H1 (cell line): ENCODE measurements at regions not wholly inside any gene's neighbourhood (a gene's known extent, or its start where the extent isn't known, plus 50 kb on each side); places are given as distances from the start of the nearest gene placed in this dataset.

Experiments
- CTCF ChIA-PET: fragments of 300-600 bp; sonication (Branson Sonifier 250); formaldehyde crosslinking; loops from one replicate; lab custom pipeline; 2021; ENCODE audit not compliant: partially characterized antibody; lab: Charles Lee
- POLR2A ChIA-PET: fragments of 300-600 bp; sonication (Branson Sonifier 250); formaldehyde crosslinking; loops from one replicate; lab custom pipeline; 2021; ENCODE audit warnings: inconsistent platforms; ENCODE audit not compliant: partially characterized antibody; lab: Charles Lee
- DNase-seq, 2 experiments: peaks; one replicate each; pipeline versions ENCODE4 v3.0.0 to v3.0.0-alpha.2; 2010 to 2022; ENCODE audit warnings: low spot score in 2 of 2, low read depth in 1 of 2, mixed read lengths in 1 of 2
- FAIRE-seq: peaks from 2 replicates; lab custom pipeline; 2011; peaks lifted over from hg19 to GRCh38; lab: Jason Lieb, UNC
- H2AFZ ChIP-seq: 2 replicates; pipeline ENCODE4 v1.8.1; 2012; ENCODE audit warnings: low read length, inconsistent platforms
- H2AK5ac ChIP-seq: 2 replicates; pipeline ENCODE4 v1.6.1; 2013; ENCODE audit warnings: low read depth, low read length
- H2BK120ac ChIP-seq: replicated peaks from 2 replicates; pipeline ENCODE3; 2013; ENCODE audit warnings: low read depth, low read length, inconsistent platforms
- H2BK12ac ChIP-seq: 2 replicates; pipeline ENCODE4 v1.6.1; 2013; ENCODE audit warnings: low read depth, low read length
- H2BK15ac ChIP-seq: 2 replicates; pipeline ENCODE4 v1.6.1; 2013; ENCODE audit warnings: low read length
- H2BK20ac ChIP-seq: 2 replicates; pipeline ENCODE4 v1.6.1; 2013; ENCODE audit warnings: low read length
- H2BK5ac ChIP-seq: 2 replicates; pipeline ENCODE4 v1.6.1; 2013; ENCODE audit warnings: low read depth, low read length
- H3K14ac ChIP-seq: 2 replicates; pipeline ENCODE4 v1.6.1; 2013; ENCODE audit warnings: inconsistent platforms; ENCODE audit not compliant: insufficient read length
- H3K18ac ChIP-seq: 2 replicates; pipeline ENCODE4 v1.6.1; 2013; ENCODE audit warnings: low read length; ENCODE audit errors: extremely low read depth
- H3K23ac ChIP-seq: 2 replicates; pipeline ENCODE4 v1.6.1; 2013; ENCODE audit warnings: inconsistent platforms; ENCODE audit not compliant: insufficient read length
- H3K23me2 ChIP-seq: 2 replicates; pipeline ENCODE4 v1.6.1; 2013; ENCODE audit warnings: low read depth, low read length
- H3K27ac ChIP-seq: 2 replicates; pipeline ENCODE4 v1.6.1; 2011; ENCODE audit warnings: low read depth, low read length, inconsistent platforms
- H3K27me3 ChIP-seq, 4 experiments: replicated peaks in 1 of 4; 1 replicate in 1 of 4; 2 replicates in 3 of 4; pipeline versions ENCODE4 v1.6.1 to v1.8.1; 2011 to 2013; ENCODE audit warnings: low read length in 3 of 4, mild to moderate bottlenecking in 3 of 4, inconsistent platforms in 2 of 4, mixed read lengths in 2 of 4, moderate library complexity in 1 of 4; ENCODE audit not compliant: control insufficient read depth in 3 of 4, insufficient read depth in 3 of 4; ENCODE audit errors: extremely low read depth in 1 of 4
- H3K36me3 ChIP-seq, 4 experiments: 2 replicates each; pipeline versions ENCODE4 v1.6.1 to v1.8.1; 2011 to 2013; ENCODE audit warnings: mild to moderate bottlenecking in 4 of 4, low read length in 3 of 4, moderate library complexity in 2 of 4, control low read depth in 1 of 4, inconsistent platforms in 1 of 4; ENCODE audit not compliant: insufficient read depth in 4 of 4, control insufficient read depth in 2 of 4
- H3K4ac ChIP-seq: replicated peaks from 2 replicates; pipeline ENCODE3; 2013; ENCODE audit warnings: low read length, low read depth, mixed read lengths, inconsistent platforms; ENCODE audit not compliant: insufficient read length
- H3K4me1 ChIP-seq, 4 experiments: replicated peaks in 1 of 4; 1 replicate in 1 of 4; 2 replicates in 3 of 4; pipeline versions ENCODE4 v1.6.1 to v1.8.1; 2011 to 2013; ENCODE audit warnings: low read length in 3 of 4, inconsistent platforms in 2 of 4, mixed read lengths in 1 of 4; ENCODE audit not compliant: insufficient read depth in 4 of 4, control insufficient read depth in 3 of 4
- H3K4me2 ChIP-seq, 2 experiments: 2 replicates each; pipeline versions ENCODE4 v1.6.1 to v1.8.1; 2011 to 2013; ENCODE audit warnings: low read depth in 2 of 2, low read length in 2 of 2, control low read depth in 1 of 2, inconsistent platforms in 1 of 2, mild to moderate bottlenecking in 1 of 2; ENCODE audit not compliant: insufficient read depth in 1 of 2
- H3K4me3 ChIP-seq, 4 experiments: fragments of 200-600, 300-600 bp in 1 of 4; sonication (generic), shearing (Covaris generic), sonication (Bioruptor Twin) in 1 of 4; 2 replicates each; pipeline versions ENCODE4 v1.5.1 to v1.8.1; 2011 to 2016; ENCODE audit warnings: low read length in 4 of 4, low read depth in 3 of 4, control low read depth in 2 of 4, inconsistent platforms in 2 of 4, mild to moderate bottlenecking in 2 of 4, mixed read lengths in 1 of 4, moderate library complexity in 1 of 4; ENCODE audit not compliant: insufficient read depth in 2 of 4; ENCODE audit errors: extremely low read depth in 1 of 4
- H3K56ac ChIP-seq: replicated peaks from 2 replicates; pipeline ENCODE3; 2013; ENCODE audit warnings: low read depth, mild to moderate bottlenecking, mixed read lengths, low read length, inconsistent platforms; ENCODE audit not compliant: insufficient read length
- H3K79me1 ChIP-seq: 2 replicates; pipeline ENCODE4 v1.6.1; 2013; ENCODE audit warnings: low read depth, low read length, control low read depth
- H3K79me2 ChIP-seq, 2 experiments: 2 replicates each; pipeline versions ENCODE4 v1.6.1 to v1.8.1; 2012 to 2013; ENCODE audit warnings: low read length in 2 of 2, mild to moderate bottlenecking in 2 of 2, inconsistent platforms in 1 of 2; ENCODE audit not compliant: insufficient read depth in 2 of 2, control insufficient read depth in 1 of 2
- H3K9ac ChIP-seq, 4 experiments: replicated peaks in 1 of 4; 1 replicate in 1 of 4; 2 replicates in 3 of 4; pipeline versions ENCODE4 v1.6.1 to v1.8.1; 2011 to 2013; ENCODE audit warnings: low read depth in 3 of 4, low read length in 3 of 4, control low read depth in 2 of 4, mild to moderate bottlenecking in 2 of 4, moderate library complexity in 2 of 4, inconsistent platforms in 1 of 4; ENCODE audit errors: extremely low read depth in 1 of 4
- H3K9me3 ChIP-seq, 2 experiments: 2 replicates each; pipeline versions ENCODE4 v1.6.1 to v1.8.1; 2012 to 2013; ENCODE audit warnings: mild to moderate bottlenecking in 2 of 2, moderate library complexity in 2 of 2, control low read depth in 1 of 2, inconsistent platforms in 1 of 2, low read depth in 1 of 2, low read length in 1 of 2, mixed read lengths in 1 of 2; ENCODE audit not compliant: insufficient read depth in 2 of 2
- H4K20me1 ChIP-seq, 2 experiments: replicated peaks in 1 of 2; 2 replicates each; pipeline versions ENCODE3 to v1.8.1; 2011 to 2013; ENCODE audit warnings: inconsistent platforms in 2 of 2, low read length in 2 of 2, mild to moderate bottlenecking in 1 of 2; ENCODE audit not compliant: insufficient read depth in 2 of 2, control insufficient read depth in 1 of 2
- H4K5ac ChIP-seq: 2 replicates; pipeline ENCODE4 v1.6.1; 2013; ENCODE audit warnings: low read length, low read depth, mixed read lengths, inconsistent platforms; ENCODE audit not compliant: insufficient read length
- H4K8ac ChIP-seq: 2 replicates; pipeline ENCODE4 v1.8.0; 2013; ENCODE audit warnings: mild to moderate bottlenecking, moderate library complexity, low read length, inconsistent platforms; ENCODE audit not compliant: insufficient read depth; ENCODE audit errors: extremely low read depth
- H4K91ac ChIP-seq: replicated peaks from 2 replicates; pipeline ENCODE3; 2013; ENCODE audit warnings: low read length, mixed read lengths, inconsistent platforms; ENCODE audit not compliant: insufficient read length
- ASH2L ChIP-seq: fragments of 200-600, 300-600 bp; sonication (generic); IDR thresholded peaks from one replicate; pipeline ENCODE4 v1.7.1; 2017; ENCODE audit warnings: low read length
- BACH1 ChIP-seq: IDR thresholded peaks from 2 replicates; pipeline ENCODE4 v1.6.1; 2012; ENCODE audit warnings: low read length, improper control_type of control experiment
- CHD1 ChIP-seq: IDR thresholded peaks from 2 replicates; pipeline ENCODE4 v1.6.1; 2012; ENCODE audit warnings: low read depth, low read length, improper control_type of control experiment
- CTCF ChIP-seq, 3 experiments: IDR thresholded peaks; 1 replicate in 2 of 3; 2 replicates in 1 of 3; pipeline versions ENCODE4 v1.5.1 to v1.6.1; 2011; ENCODE audit warnings: low read length in 3 of 3, mild to moderate bottlenecking in 3 of 3, inconsistent platforms in 2 of 3, low read depth in 1 of 3, moderate library complexity in 1 of 3; ENCODE audit not compliant: insufficient read depth in 1 of 3; ENCODE audit errors: control extremely low read depth in 1 of 3
- GTF2F1 ChIP-seq: IDR thresholded peaks from 2 replicates; pipeline ENCODE4 v1.6.1; 2012; ENCODE audit warnings: low read depth, low read length, improper control_type of control experiment, borderline replicate concordance
- KDM4A ChIP-seq: IDR thresholded peaks from one replicate; pipeline ENCODE4 v1.7.1; 2012; ENCODE audit warnings: low read depth, mild to moderate bottlenecking, moderate library complexity, low read length, inconsistent platforms; ENCODE audit not compliant: severe bottlenecking
- RBBP5 ChIP-seq: IDR thresholded peaks from 2 replicates; pipeline ENCODE4 v1.7.1; 2012; ENCODE audit warnings: low read depth, mild to moderate bottlenecking, inconsistent platforms, low read length, moderate library complexity, borderline replicate concordance
- SAP30 ChIP-seq: fragments of 300-600 bp; sonication (generic); IDR thresholded peaks from 2 replicates; pipeline ENCODE4 v1.7.1; 2012; ENCODE audit warnings: low read length, moderate library complexity, mild to moderate bottlenecking, inconsistent platforms; ENCODE audit not compliant: insufficient read depth, insufficient replicate concordance
- SP4 ChIP-seq: IDR thresholded peaks from 2 replicates; pipeline ENCODE4 v1.6.1; 2012; ENCODE audit warnings: low read length, inconsistent platforms
- TAF1 ChIP-seq: IDR thresholded peaks from 2 replicates; pipeline ENCODE4 v1.6.1; 2011; ENCODE audit warnings: mild to moderate bottlenecking, low read depth, low read length
- TEAD4 ChIP-seq: IDR thresholded peaks from 2 replicates; pipeline ENCODE4 v1.6.1; 2012; ENCODE audit warnings: low read depth, low read length, inconsistent platforms, mixed read lengths
- TF ChIP-seq, protein P1 (sequence below): IDR thresholded peaks from 2 replicates; pipeline ENCODE4 v1.6.1; 2011; ENCODE audit warnings: low read depth, mild to moderate bottlenecking, low read length; ENCODE audit not compliant: insufficient read depth
- TF ChIP-seq, protein P2 (sequence below): IDR thresholded peaks from 2 replicates; pipeline ENCODE4 v1.6.1; 2012; ENCODE audit warnings: inconsistent platforms

- FAIRE-seq: no peak
- no peaks in the 10 kb centered on the region for H3K36me3 ChIP-seq
- CTCF ChIA-PET: interaction anchor here (0.6 to 1.1 kb wide), 2 partner anchors 10 to 650 kb away, joined by 3 read pairs; no protein-coding TSS in a partner anchor
These were observed 1097.3 kb upstream of the FLRT2 start for GRCh38 chr14:84432676-84433075.

More at GRCh38 chr14:84432676-84433075, 1097.3 kb upstream of the FLRT2 start:
- no peaks in the 10 kb centered on the region for H4K20me1 ChIP-seq
- H3K14ac ChIP-seq: no peak overlapping the region
- H4K5ac ChIP-seq: no peak overlapping the region
- no peak overlapping the region for H3K9ac ChIP-seq
- peaks cover 0 to 3% (median 0%) of the 10 kb centered on the region in 4 experiments; a peak in 1 of 7 replicates for H3K4me1 ChIP-seq
- H2BK15ac ChIP-seq: no peak overlapping the region
- no peak overlapping the region for H4K8ac ChIP-seq
- no peaks in the 10 kb centered on the region for H3K79me1 ChIP-seq
- no peak overlapping the region for H4K91ac ChIP-seq
- no peak for DNase-seq
- H2BK20ac ChIP-seq: no peak overlapping the region
- H3K23ac ChIP-seq: no peak overlapping the region
- no peaks in the 10 kb centered on the region for H3K9me3 ChIP-seq
- no peaks in the 10 kb centered on the region for H3K23me2 ChIP-seq
- no peak overlapping the region for H2BK120ac ChIP-seq
- H3K79me2 ChIP-seq: no peaks in the 10 kb centered on the region
- no peak overlapping the region for H2AFZ ChIP-seq
- H3K4me3 ChIP-seq: no peak overlapping the region
- POLR2A ChIA-PET: no interaction called here
- H3K56ac ChIP-seq: no peak overlapping the region
- H2BK5ac ChIP-seq: no peak overlapping the region
- H3K18ac ChIP-seq: no peak overlapping the region
- H2AK5ac ChIP-seq: no peak overlapping the region
- H3K4ac ChIP-seq: no peak overlapping the region
- no peak overlapping the region for H3K4me2 ChIP-seq
- no peaks in the 10 kb centered on the region for H3K27me3 ChIP-seq
- H2BK12ac ChIP-seq: no peak overlapping the region
- H3K27ac ChIP-seq: no peak overlapping the region
- TF ChIP-seq KDM4A: no peak
- TF ChIP-seq, protein P1, sequence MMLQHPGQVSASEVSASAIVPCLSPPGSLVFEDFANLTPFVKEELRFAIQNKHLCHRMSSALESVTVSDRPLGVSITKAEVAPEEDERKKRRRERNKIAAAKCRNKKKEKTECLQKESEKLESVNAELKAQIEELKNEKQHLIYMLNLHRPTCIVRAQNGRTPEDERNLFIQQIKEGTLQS: no peak
- no peak for TF ChIP-seq SP4
- TF ChIP-seq, protein P2, sequence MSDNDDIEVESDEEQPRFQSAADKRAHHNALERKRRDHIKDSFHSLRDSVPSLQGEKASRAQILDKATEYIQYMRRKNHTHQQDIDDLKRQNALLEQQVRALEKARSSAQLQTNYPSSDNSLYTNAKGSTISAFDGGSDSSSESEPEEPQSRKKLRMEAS: no peak
- no peak for TF ChIP-seq SAP30
- no peak for TF ChIP-seq TEAD4
- no peak for TF ChIP-seq RBBP5
- no peak for TF ChIP-seq TAF1
- TF ChIP-seq CHD1: no peak
- no peak for TF ChIP-seq CTCF (IDR thresholded peaks at IDR 0.05; ENCODE audit: control extremely low read depth in 1 of 3, insufficient read depth in 1 of 3, low read depth in 1 of 3, low read length in 3 of 3)
- TF ChIP-seq GTF2F1: no peak
- no peak for TF ChIP-seq BACH1
- no peak for TF ChIP-seq ASH2L
